HepG2 (cell line): ENCODE measurements at regions not wholly inside any gene's neighbourhood (a gene's known extent, or its start where the extent isn't known, plus 50 kb on each side); places are given as distances from the start of the nearest gene placed in this dataset.
A peak's percentile ranks its signal among the peaks of the same experiment; 100 is the strongest.

Source experiments
- AGO2 ChIP-seq: fragments of 200-400 bp; formaldehyde crosslinking; optimal IDR thresholded peaks from 2 replicates; pipeline ENCODE3; 2017; ENCODE audit warnings: mild to moderate bottlenecking, low read depth, low read length, moderate library complexity
- CBX5 ChIP-seq: sonication (generic); formaldehyde crosslinking; IDR thresholded peaks from 2 replicates; pipeline ENCODE4 v1.4.0; 2020; ENCODE audit warnings: missing genetic modification reagents, borderline replicate concordance
- CERS6 ChIP-seq: sonication (generic); formaldehyde crosslinking; IDR thresholded peaks from 2 replicates; pipeline ENCODE4 v1.5.0; 2020; ENCODE audit warnings: missing genetic modification reagents
- FOXO4 ChIP-seq: sonication (generic); formaldehyde crosslinking; conservative IDR thresholded peaks from 2 replicates; pipeline ENCODE4 v1.8.1; 2023; ENCODE audit warnings: missing genetic modification reagents
- GPN1 ChIP-seq: sonication (generic); formaldehyde crosslinking; IDR thresholded peaks from 2 replicates; pipeline ENCODE4 v1.5.1; 2020; ENCODE audit warnings: missing genetic modification reagents, borderline replicate concordance
- HIVEP1 ChIP-seq: sonication (generic); formaldehyde crosslinking; IDR thresholded peaks from 2 replicates; pipeline ENCODE4 v1.4.0; 2020; ENCODE audit warnings: mild to moderate bottlenecking, missing genetic modification reagents
- HNRNPH1 ChIP-seq: fragments of 200-400 bp; formaldehyde crosslinking; optimal IDR thresholded peaks from 2 replicates; pipeline ENCODE3; 2017; ENCODE audit warnings: mild to moderate bottlenecking, low read depth, low read length
- NFIB ChIP-seq: sonication (generic); formaldehyde crosslinking; IDR thresholded peaks from 2 replicates; pipeline ENCODE4 v1.9.0; 2021; ENCODE audit warnings: missing genetic modification reagents, mild to moderate bottlenecking, borderline replicate concordance
- SIN3A ChIP-seq: IDR thresholded peaks from 2 replicates; pipeline ENCODE4 v1.6.1; 2011; ENCODE audit warnings: low read depth, mild to moderate bottlenecking, control low read depth, low read length, borderline replicate concordance
- SOX6 ChIP-seq, 2 experiments: fragments of 450-650 bp in 1 of 2; sonication (generic) in 1 of 2; formaldehyde crosslinking in 1 of 2; IDR thresholded peaks; 2 replicates each; pipeline versions ENCODE4 v1.4.0 to v1.6.1; 2017 to 2020; ENCODE audit warnings: antibody characterized with exemption in 1 of 2, mild to moderate bottlenecking in 1 of 2, missing genetic modification reagents in 1 of 2
- TAF1 ChIP-seq: sonication (generic); formaldehyde crosslinking; IDR thresholded peaks from 2 replicates; pipeline ENCODE4 v1.4.0; 2020; ENCODE audit warnings: missing genetic modification reagents
- ZBTB42 ChIP-seq: sonication (generic); formaldehyde crosslinking; IDR thresholded peaks from 2 replicates; pipeline ENCODE4 v1.5.0; 2020; ENCODE audit warnings: mild to moderate bottlenecking, missing genetic modification reagents
- ZNF282 ChIP-seq: fragments of 450-650 bp; IDR thresholded peaks from 2 replicates; pipeline ENCODE4 v1.6.1; 2018; ENCODE audit not compliant: partially characterized antibody
- ZNF30 ChIP-seq: sonication (generic); formaldehyde crosslinking; IDR thresholded peaks from 2 replicates; pipeline ENCODE4 v1.5.0; 2020; ENCODE audit warnings: mild to moderate bottlenecking, missing genetic modification reagents
- ZNF530 ChIP-seq: sonication (generic); formaldehyde crosslinking; IDR thresholded peaks from 2 replicates; pipeline ENCODE4 v1.5.0; 2020; ENCODE audit warnings: low read depth, mild to moderate bottlenecking, missing genetic modification reagents
- ZNF607 ChIP-seq: sonication (generic); formaldehyde crosslinking; IDR thresholded peaks from 2 replicates; pipeline ENCODE4 v1.5.1; 2020; ENCODE audit warnings: missing genetic modification reagents, mild to moderate bottlenecking, borderline replicate concordance
- ZNF766 ChIP-seq: sonication (generic); formaldehyde crosslinking; IDR thresholded peaks from 2 replicates; pipeline ENCODE4 v1.5.0; 2020; ENCODE audit warnings: missing genetic modification reagents, borderline replicate concordance
- ZNF883 ChIP-seq: sonication (generic); formaldehyde crosslinking; IDR thresholded peaks from 2 replicates; pipeline ENCODE4 v1.5.1; 2020; ENCODE audit warnings: mild to moderate bottlenecking, missing genetic modification reagents; ENCODE audit errors: not compliant biosample characterization
- ZSCAN21 ChIP-seq: sonication (generic); formaldehyde crosslinking; IDR thresholded peaks from 2 replicates; pipeline ENCODE4 v1.8.0; 2022; ENCODE audit warnings: mild to moderate bottlenecking, missing genetic modification reagents, moderate library complexity, borderline replicate concordance
- TF ChIP-seq, protein P1 (sequence below): sonication (generic); IDR thresholded peaks from 2 replicates; pipeline ENCODE4 v1.6.1; 2016; ENCODE audit warnings: low read depth, borderline replicate concordance
- TF ChIP-seq, protein P2 (sequence below): IDR thresholded peaks from 2 replicates; pipeline ENCODE4 v1.6.1; 2016; ENCODE audit warnings: low read depth
- TF ChIP-seq, protein P3 (sequence below): sonication (generic); formaldehyde crosslinking; IDR thresholded peaks from 2 replicates; pipeline ENCODE4 v1.5.0; 2020; ENCODE audit warnings: missing genetic modification reagents

GRCh38 chr2:45274250-45274926 lies 265.1 kb upstream of the SIX2 start (continued):
- TF ChIP-seq ZNF30 (CRISPR knock-in tag) (no peak), GPN1 (CRISPR knock-in tag) (no peak), CERS6 (CRISPR knock-in tag) (no peak), TAF1 (CRISPR knock-in tag) (no peak; the same call in 1 of the 2 replicates), ZSCAN21 (CRISPR knock-in tag) (no peak; the same call in 1 of the 2 replicates), ZBTB42 (CRISPR knock-in tag) (0 out of 2 replicates have a peak, but pooled peaks have one; percentile 13), FOXO4 (CRISPR knock-in tag) (no peak), HNRNPH1 (no peak), ZNF883 (no peak), ZNF607 (CRISPR knock-in tag) (no peak), NFIB (CRISPR knock-in tag) (no peak), HIVEP1 (CRISPR knock-in tag) (peak; percentile 43; the same call in 1 of the 2 replicates), SIN3A (no peak), AGO2 (no peak), CBX5 (CRISPR knock-in tag) (peak; percentile 84; the same call in 1 of the 2 replicates), ZNF766 (peak; percentile 60; the same call in 1 of the 2 replicates), ZNF282 (no peak), ZNF530 (CRISPR knock-in tag) (no peak), SOX6 (IDR thresholded peaks at IDR 0.05) (no peak), SOX6 (CRISPR knock-in tag; IDR thresholded peaks at IDR 0.05) (peak; percentile 97)
- TF ChIP-seq, protein P1, sequence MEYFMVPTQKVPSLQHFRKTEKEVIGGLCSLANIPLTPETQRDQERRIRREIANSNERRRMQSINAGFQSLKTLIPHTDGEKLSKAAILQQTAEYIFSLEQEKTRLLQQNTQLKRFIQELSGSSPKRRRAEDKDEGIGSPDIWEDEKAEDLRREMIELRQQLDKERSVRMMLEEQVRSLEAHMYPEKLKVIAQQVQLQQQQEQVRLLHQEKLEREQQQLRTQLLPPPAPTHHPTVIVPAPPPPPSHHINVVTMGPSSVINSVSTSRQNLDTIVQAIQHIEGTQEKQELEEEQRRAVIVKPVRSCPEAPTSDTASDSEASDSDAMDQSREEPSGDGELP: peak; percentile 84
- TF ChIP-seq, protein P2, sequence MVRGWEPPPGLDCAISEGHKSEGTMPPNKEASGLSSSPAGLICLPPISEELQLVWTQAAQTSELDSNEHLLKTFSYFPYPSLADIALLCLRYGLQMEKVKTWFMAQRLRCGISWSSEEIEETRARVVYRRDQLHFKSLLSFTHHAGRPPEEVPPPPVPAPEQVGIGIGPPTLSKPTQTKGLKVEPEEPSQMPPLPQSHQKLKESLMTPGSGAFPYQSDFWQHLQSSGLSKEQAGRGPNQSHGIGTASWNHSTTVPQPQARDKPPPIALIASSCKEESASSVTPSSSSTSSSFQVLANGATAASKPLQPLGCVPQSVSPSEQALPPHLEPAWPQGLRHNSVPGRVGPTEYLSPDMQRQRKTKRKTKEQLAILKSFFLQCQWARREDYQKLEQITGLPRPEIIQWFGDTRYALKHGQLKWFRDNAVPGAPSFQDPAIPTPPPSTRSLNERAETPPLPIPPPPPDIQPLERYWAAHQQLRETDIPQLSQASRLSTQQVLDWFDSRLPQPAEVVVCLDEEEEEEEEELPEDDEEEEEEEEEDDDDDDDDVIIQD (CRISPR knock-in tag): peak; percentile 57
- TF ChIP-seq, protein P3, sequence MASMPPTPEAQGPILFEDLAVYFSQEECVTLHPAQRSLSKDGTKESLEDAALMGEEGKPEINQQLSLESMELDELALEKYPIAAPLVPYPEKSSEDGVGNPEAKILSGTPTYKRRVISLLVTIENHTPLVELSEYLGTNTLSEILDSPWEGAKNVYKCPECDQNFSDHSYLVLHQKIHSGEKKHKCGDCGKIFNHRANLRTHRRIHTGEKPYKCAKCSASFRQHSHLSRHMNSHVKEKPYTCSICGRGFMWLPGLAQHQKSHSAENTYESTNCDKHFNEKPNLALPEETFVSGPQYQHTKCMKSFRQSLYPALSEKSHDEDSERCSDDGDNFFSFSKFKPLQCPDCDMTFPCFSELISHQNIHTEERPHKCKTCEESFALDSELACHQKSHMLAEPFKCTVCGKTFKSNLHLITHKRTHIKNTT (CRISPR knock-in tag): no peak
